Adrenal gland (tissue), 9 donors: ENCODE measurements at regions not wholly inside any gene's neighbourhood (a gene's known extent, or its start where the extent isn't known, plus 50 kb on each side); places are given as distances from the start of the nearest gene placed in this dataset.

Experiments
- DNase-seq, 7 donors: peaks; one replicate each; pipeline ENCODE4 v3.0.0-alpha.2; 2019 to 2020
- H3K27ac ChIP-seq, 5 donors: fragments of 200-600 bp; sonication (generic) in 4 of 5; 1 replicate in 3 of 5; 2 replicates in 2 of 5; pipeline versions ENCODE4 v1.5.1 to v1.8.0; 2016 to 2020; ENCODE audit warnings: mild to moderate bottlenecking in 1 of 5
- H3K27me3 ChIP-seq: fragments of 200-600 bp; 2 replicates; pipeline ENCODE4 v1.8.0; 2021
- H3K36me3 ChIP-seq, 2 donors: fragments of 200-600 bp; replicated peaks in 1 of 2; 1 replicate in 1 of 2; 2 replicates in 1 of 2; pipeline versions ENCODE4 v1.5.1 to v1.8.0; 2018 to 2022
- H3K4me1 ChIP-seq, 2 donors: fragments of 200-600 bp; replicated peaks in 1 of 2; 1 replicate in 1 of 2; 2 replicates in 1 of 2; pipeline versions ENCODE4 v1.5.1 to v1.8.0; 2018 to 2021
- H3K4me3 ChIP-seq, 4 donors: fragments of 200-600 bp; sonication (generic) in 3 of 4; one replicate each; pipeline ENCODE4 v1.5.1; 2016 to 2018
- H3K9me3 ChIP-seq, 3 donors: fragments of 200-600 bp; sonication (generic) in 1 of 3; replicated peaks in 1 of 3; 1 replicate in 2 of 3; 2 replicates in 1 of 3; pipeline versions ENCODE4 v1.5.1 to v1.8.0; 2016 to 2021
- CTCF ChIP-seq, 6 experiments: fragments of 450-650 bp in 4 of 6; fragments of 200-600 bp in 2 of 6; sonication (generic) in 1 of 6; IDR thresholded peaks; 1 replicate in 5 of 6; 2 replicates in 1 of 6; pipeline versions ENCODE4 v1.5.1 to v1.8.0; 2016 to 2021; ENCODE audit warnings: antibody characterized with exemption in 6 of 6, mild to moderate bottlenecking in 2 of 6, moderate library complexity in 1 of 6
- POLR2A ChIP-seq, 2 donors: fragments of 450-650 bp; IDR thresholded peaks; one replicate each; pipeline ENCODE4 v1.6.1; 2017; ENCODE audit warnings: antibody characterized with exemption in 2 of 2, mild to moderate bottlenecking in 2 of 2, moderate library complexity in 1 of 2
- WGBS, 4 donors: extraction: QIAGEN DNeasy Blood & Tissue Kit in 2 of 4; methylation state at CpG; one replicate each; pipeline versions ENCODE4 v1.1.5 to v1.1.7; 2013 to 2017; 5-methylcytosine and 5-hydroxymethylcytosine counted together
- intact Hi-C, 2 donors: fragments of 100-400 bp; cut with DNase I; formaldehyde crosslinking; loops; one replicate each; pipeline versions ENCODE4 v1.14.1 to v1.15.0; 2022 to 2023
- donor health status: healthy with polysubstance abuse.
- donor health status: Bipolar disorder and iron deficiency.
- donor health status: DM: yes; HTN: yes; CAD: no.
- donor health status: DM: no; HTN: no; CAD: no.
- donor health status: DM: no; HTN: no; CAD: no.

DNA sequence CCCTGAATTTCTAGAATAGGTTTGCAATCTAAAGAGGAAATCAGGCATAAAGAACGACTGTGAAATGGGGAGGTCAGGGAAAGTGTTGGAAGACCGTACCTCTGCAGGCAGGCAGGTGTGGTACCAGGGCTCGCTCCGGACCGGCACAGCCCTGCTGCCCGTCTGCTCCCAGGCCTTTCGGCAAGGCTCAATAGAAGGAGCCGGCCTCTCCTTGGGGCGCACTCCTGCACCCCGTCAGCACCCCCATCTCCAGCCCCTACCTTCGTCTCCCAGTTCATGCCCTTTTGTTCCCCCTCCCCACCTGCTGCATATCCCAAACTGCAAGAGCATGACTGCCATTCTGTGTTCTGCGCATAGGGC is 139.8 kb upstream of the SOX1 start:
- Histone ChIP-seq H3K4me1 (no peaks in the 10 kb centered on the region), H3K27me3 (no peaks in the 10 kb centered on the region), H3K4me3 (no peak overlapping the region), H3K27ac (no peak overlapping the region), H3K36me3 (no peaks in the 10 kb centered on the region), H3K9me3 (no peaks in the 10 kb centered on the region)
- intact Hi-C loops, result no loop called here
- WGBS, 4 donors, result 81 to 88% (median 85%) methylated on average over 12 of the region's 12 CpGs
- no peak for TF ChIP-seq CTCF (IDR thresholded peaks at IDR 0.05)
- TF ChIP-seq POLR2A (IDR thresholded peaks at IDR 0.05), result no peak
- no peak for DNase-seq

GRCh38 chr13:111929036-111929616 is 137.8 kb upstream of the SOX1 start:
- no peak overlapping the region for H3K4me3 ChIP-seq
- H3K9me3 ChIP-seq, result no peaks in the 10 kb centered on the region
- no peak for DNase-seq
- TF ChIP-seq POLR2A (IDR thresholded peaks at IDR 0.05) (no peak), CTCF (IDR thresholded peaks at IDR 0.05) (no peak)
- H3K4me1 ChIP-seq, result no peaks in the 10 kb centered on the region
- no peaks in the 10 kb centered on the region for H3K27me3 ChIP-seq
- WGBS, 4 donors, result 74 to 80% (median 77%) methylated on average over 6 to 8 of the region's 8 CpGs
- intact Hi-C loops, result no loop called here
- H3K36me3 ChIP-seq, result no peaks in the 10 kb centered on the region
- no peak overlapping the region for H3K27ac ChIP-seq

GRCh38 chr13:111936267-111936925 is 130.6 kb upstream of the SOX1 start:
- no peak for TF ChIP-seq CTCF (IDR thresholded peaks at IDR 0.05)
- TF ChIP-seq POLR2A (IDR thresholded peaks at IDR 0.05), result no peak
- intact Hi-C loops, result no loop called here
- Histone ChIP-seq H3K27me3 (peaks cover 6% of the 10 kb centered on the region), H3K4me3 (no peak overlapping the region), H3K27ac (no peak overlapping the region), H3K36me3 (no peaks in the 10 kb centered on the region), H3K4me1 (no peaks in the 10 kb centered on the region), H3K9me3 (no peaks in the 10 kb centered on the region)
- DNase-seq, result peak in 1 of 7 donors; percentile 17
- 50 to 81% (median 68%) methylated on average over 3 of the region's 3 CpGs for WGBS, 4 donors

GRCh38 chr13:111937777-111938311 is 129.1 kb upstream of the SOX1 start:
- DNase-seq, result peak in 1 of 7 donors; percentile 27

More at GRCh38 chr13:111937777-111938311, 129.1 kb upstream of the SOX1 start:
- 66 to 75% (median 72%) methylated on average over 6 to 9 of the region's 9 CpGs for WGBS, 4 donors
- no peak overlapping the region for H3K4me3 ChIP-seq
- no peaks in the 10 kb centered on the region for H3K9me3 ChIP-seq
- no peak for TF ChIP-seq POLR2A (IDR thresholded peaks at IDR 0.05)
- no peak for TF ChIP-seq CTCF (IDR thresholded peaks at IDR 0.05)
- no peaks in the 10 kb centered on the region for H3K36me3 ChIP-seq
- intact Hi-C loops, result no loop called here
- H3K4me1 ChIP-seq, result no peaks in the 10 kb centered on the region
- peaks cover 6% of the 10 kb centered on the region for H3K27me3 ChIP-seq
- no peak overlapping the region for H3K27ac ChIP-seq
